GM18511 (cell line): ENCODE measurements at regions not wholly inside any gene's neighbourhood (a gene's known extent, or its start where the extent isn't known, plus 50 kb on each side); places are given as distances from the start of the nearest gene placed in this dataset.

ENCODE experiments used
- ATAC-seq: cut with Tn5 transposase; IDR thresholded peaks from one replicate; pipeline ENCODE4 v1.9.1; 2021; ENCODE audit warnings: mild to moderate bottlenecking, moderate library complexity; ENCODE audit not compliant: unreplicated experiment

DNA sequence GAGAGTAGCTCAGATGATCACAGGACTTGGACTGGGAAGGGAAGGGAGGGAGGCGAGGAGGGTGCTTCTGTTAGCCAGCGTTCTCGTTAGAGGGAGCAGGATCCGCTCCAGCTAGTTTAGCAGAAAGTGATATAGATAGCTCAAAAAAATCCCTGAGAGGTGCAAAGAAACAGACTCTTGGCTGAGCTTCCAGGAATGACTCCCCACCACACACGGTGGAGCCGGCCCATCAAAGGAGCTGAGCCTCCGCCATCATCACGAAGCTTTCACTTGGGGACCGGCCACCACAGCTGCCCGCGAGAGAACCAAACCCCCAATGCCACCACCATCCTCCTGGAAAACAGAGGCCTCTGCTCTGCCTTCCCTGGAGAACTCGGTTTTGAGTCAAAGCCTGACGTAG, 124.6 kb upstream of the BCL2L14 start:
- ATAC-seq = no peak

DNA sequence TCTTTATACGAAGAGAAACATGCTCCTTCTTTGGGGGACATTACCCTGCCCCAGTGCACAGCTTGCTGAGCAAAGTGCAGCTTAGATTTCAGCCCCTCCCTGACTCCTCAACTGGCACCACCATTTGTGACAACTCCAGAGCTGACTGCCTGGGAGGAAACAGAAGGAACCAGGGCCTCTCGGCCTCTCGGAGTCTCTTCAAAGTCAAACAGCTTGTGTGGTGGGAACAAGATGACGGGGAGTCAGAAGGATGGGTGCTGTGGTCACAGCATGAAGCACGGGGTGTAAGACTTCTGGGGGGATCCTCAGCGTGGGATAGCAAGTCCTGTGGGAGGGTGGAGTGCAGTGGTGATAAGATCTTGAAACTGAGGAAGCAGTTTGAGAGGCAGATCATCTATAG, 123.5 kb upstream of the BCL2L14 start:
- ATAC-seq = no peak

DNA sequence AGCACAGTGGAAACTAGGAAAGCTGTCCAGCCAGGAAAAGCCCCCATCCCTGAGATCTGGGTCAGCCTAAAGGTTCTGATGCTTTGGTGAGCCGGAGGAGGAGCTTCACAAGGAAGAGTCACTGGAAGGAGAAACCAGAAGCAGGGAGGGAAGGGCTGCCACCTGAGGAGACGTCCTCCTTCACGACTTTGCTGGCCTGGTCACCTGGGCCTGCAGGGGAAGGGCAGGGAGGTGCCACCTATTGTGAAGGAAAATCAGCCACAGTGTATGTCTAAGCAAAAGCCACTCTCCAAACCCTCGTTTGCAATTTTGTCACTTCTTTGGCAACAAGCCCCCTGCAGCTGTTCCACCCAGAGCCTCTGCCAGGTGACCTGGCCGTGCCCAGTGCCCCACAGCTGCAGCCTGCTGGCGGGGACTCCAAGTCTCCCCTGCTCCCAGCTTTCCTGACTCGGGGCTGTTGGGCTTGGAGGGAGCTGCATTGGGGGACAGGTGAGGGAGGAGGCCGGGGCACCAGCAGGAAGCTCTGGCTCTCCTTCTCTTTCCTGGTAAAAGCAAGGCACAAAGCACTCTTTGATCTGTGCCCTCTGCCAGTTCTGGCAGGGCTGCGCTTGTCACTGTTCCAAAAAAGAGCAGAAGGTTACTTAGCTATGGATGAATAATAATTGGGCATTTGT, 120.9 kb upstream of the BCL2L14 start:
- ATAC-seq = no peak

DNA sequence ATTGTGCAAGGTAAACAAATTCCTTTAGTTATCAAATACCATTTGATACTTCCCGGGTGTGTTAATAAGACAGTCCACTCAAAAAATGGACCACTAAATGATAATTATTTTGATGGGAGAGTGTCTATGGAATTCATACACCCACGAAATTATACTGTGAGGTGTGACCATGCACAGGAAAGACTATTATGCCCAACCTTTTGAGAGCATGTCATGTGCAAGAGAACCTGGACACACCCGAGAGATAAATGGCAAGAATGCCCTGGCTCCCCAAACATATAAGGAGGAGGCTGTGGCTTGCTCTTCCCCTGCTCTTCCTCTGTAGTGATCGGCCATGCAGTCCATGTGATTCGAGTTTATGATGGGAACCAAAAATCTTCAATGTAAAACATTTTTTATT, 119.5 kb upstream of the BCL2L14 start:
- no peak for ATAC-seq

DNA sequence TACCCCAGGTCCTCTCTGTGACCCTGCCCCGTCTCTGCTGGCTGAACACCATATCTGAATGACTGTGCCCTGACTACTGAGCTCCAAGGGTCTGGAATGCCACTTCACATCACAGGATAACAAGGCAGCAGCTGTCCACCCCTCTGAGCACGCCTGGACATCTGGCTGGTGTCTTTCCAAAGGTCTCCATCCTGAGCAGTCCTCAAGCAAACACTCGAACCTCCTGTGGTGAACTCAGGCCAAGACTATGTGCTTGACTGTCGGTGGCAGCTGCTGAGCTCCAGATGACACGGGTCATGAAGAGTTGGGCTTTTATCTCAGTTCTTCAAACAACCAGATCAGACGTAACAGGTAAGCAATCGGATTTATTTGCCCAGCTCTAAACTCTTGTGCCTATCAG, 117.2 kb upstream of the BCL2L14 start:
- ATAC-seq = no peak

DNA sequence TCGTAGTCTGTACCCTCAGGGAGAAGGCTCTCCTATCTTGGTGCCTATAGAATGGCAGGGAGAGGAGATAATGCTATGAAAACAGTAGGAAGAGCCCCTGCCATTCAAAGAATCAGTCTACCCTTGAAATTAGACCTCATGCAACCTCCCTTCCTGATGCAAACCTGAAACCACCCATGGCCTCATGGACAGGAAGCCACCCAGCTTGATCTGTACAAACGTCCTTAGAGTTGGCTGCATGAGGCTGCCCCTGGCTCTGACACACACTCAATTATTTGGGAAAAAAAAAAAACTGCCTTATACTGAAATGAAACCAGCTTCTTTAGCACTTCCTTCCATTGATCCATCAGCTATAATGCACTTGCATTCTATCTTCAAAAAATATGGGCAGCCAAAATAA, 116.6 kb upstream of the BCL2L14 start:
- peak; percentile 62 for ATAC-seq

DNA sequence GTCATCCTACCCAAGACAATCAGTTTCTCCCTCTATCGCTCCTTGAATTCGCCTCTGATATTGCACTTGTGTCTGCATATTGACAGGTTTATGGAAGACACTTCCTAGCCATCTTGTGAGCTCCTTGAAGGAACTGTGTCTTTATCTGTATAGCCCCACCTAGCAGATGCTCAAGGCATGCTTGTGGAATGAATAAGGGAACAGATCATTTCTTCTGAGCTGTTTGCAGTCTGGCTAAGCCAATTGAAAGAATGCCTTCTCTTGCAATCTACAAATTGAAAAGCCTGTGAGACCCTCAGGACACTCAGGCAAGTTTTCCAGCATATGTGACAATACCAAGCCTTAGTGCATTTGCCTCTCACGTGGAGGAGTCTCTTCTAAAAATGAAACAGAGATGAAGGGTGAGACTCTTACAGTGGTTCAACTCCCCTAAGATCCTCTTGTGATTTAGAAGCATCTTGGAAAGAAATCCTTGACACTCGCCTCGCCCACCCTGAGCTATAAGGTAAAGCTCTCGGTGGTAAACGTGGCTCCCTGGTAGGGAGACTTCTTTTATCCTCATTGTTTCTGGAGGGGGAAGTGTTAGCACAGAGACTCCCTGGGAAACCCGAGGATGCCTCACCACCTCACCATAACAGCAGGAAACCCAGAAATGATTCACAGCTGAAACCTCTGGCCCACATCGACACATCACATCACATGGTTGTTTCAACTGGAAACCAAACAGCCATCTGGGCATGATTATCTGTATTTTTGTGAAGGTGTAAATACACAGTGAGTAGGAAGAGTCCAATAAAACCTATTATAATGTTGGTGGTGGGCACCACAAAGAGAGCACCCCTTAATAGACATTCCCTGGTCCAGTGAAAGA, 112.3 kb upstream of the BCL2L14 start:
- peak; percentile 57 for ATAC-seq

DNA sequence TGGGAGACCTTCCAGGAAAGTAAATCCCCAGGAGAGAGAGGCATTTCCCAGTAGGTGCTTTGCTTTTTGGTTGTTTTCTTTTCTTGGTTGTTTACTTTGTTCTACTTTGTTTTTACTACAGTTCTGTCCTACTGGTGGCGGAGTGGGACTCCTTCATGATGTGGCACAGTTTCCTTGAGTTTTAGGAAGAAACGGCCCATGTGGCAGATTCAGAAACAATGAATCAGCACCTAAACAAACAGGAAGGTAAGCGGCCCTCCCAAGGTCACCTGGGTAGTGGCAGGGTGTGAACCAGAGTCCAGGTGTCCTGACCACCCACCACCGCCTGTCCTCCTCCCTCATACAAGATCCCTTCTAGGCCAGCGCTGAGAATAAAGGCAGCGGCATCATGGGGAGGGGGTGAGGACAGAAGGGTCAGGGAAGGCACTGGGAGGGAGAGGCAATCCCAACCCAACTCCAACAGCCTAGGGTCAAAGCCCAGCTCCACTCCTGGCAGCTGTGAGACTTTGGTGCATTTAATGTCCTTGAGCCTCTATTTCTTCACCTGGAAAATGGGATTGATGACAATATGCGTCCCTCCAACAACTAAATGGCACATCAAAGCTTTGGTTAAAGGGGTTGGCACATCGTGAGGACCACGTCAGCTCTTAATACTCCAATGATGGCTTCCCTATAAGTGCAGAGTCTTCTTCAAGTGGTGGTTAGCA, 111.5 kb upstream of the BCL2L14 start:
- no peak for ATAC-seq

DNA sequence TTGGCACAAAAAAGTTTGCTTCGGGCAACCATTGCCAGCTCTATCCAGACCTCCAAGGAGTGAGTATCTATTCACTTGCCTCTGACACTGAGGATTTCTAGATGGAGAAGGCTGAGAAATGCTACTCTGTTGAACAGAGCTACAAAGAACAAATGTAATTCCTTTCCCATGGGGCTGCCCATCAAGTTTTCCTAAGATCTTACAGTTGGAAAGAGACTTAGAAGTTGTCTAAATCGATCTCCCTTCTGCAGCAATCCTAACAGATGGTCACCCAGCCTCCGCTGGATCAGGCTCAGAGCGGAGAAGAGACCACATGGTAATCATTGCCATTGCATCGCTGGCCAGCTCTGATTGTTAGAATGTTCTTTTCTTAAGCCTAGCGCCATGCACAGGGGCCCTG, 110.1 kb upstream of the BCL2L14 start:
- ATAC-seq = no peak

DNA sequence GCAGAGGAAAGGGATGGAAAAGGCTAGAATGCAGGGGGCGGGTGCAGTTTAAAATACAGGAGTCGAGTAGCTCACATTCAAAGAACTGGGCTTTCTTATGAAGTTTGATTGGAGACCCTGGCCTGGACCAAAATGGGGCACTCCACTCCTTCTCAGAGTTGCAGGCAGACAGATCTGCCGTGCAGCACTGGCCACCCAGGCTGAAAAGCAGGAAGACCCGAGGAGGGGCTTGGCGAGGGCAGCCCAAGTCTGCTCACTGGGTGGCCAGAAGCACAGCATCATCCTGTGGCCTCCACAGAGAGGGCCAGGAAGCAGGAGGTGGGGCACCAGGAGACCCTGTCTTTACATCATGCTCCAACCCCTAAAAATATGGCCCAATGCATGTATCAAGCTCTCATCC, 109.1 kb upstream of the BCL2L14 start:
- no peak for ATAC-seq

DNA sequence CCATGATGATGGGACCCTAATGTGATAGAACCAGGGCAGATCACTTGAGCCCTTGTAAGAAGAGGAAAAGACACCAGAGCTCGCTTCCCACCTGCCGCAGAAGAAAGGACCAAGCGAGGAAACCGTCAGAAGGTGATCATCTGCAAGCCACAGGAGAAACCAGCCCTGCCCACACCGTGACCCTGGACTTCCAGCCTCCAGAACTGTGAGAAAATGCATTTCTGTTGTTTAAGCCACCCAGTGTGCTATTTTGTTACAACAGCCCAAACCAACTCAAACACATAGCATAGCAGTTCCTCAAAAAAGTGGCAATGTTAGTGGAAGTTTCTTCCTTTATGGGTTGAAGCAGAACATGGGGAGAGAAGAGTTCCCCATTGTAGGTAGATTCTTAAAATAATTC, 107.9 kb upstream of the BCL2L14 start:
- no peak for ATAC-seq

DNA sequence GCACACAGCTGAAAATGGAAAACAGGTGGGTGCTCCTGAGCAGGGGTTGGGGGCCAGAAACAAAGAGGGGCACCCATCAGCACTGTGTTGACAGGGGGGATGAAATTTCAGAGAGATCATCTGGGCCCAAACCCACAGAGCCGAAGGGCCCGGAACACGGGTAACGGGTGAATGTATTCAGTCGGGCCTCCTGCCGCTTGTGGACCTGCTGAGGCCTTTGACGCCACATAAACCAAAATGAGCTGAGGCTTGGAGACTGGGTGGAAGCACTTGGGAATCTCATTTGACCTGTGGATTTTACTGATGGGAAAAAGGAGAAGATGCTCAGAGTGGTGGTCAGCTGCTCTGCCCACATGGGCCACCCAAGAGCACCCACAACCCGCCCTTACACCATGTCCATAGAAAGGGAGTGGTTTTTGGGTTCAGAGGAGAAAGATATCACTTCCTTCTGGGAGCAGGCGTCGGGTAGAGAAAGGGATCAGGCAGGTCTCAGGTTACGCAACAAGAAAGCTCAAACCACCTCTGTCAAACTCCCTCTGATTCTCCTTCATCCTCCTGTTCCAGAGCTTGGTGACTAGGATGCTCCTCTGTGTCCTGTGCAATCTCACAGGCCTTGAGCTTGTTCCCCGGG, 106.8 kb upstream of the BCL2L14 start:
- no peak for ATAC-seq

DNA sequence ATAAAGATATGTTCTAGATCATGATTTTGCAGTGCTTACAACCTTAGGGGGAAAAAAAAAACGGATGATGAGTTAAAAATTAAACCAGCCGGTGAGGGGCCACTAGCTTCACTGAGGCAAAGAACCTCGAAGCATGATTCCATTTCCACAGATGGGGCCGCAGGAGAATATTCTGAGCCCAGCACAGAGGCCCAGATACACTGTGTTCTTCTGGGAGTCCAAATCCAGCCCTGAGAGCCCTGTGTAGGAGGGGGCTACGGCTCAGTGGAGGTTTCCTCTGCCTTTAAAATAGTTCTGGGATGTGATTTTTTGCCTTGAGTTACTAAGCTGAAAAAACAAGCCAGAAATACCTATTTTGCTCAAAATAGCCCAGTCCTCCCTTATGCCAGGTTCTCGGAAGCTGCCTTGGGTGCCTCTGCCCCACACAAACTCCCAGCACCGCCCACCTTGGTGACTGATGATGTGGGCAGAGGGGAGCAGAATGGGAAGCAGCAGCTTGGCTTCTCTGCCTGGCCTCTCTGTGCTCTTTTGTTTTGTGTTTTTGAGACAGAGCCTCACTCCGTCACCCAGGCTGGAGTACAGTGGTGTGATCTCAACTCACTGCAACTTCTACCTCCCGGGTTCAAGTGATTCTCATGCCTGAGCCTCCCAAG, 105.4 kb upstream of the BCL2L14 start:
- no peak for ATAC-seq

DNA sequence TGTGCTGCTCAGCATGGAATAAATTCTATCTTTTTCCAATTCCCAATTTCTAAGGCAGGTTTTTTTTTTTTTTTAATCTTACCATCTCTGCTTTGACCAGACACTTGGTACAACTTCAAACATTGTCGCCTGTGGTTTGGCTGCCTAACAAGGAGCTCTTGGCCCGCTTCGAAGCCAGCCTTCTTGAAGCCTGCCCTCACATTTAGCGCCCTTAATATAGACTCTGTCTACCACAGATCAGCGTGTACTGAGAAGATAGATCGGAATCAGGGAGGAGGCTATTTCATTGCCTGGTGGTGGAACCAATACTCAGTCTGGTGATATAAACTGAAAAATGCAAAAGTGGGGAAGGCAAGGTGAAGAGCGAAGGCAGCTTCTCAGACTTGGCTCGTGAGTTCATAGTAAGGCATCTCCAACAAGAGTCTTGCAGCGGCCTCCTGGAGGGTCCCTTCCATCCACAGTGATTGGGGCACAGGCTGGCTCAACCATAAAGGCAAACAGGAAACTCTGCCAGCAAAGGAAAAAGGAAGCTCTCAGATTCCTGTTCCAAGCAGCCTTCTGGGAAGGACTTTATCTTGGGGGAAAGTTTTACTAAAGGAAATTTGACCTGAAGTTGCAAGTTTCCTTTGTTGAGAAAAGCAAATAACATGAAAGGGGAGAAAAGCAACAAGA, 103.2 kb upstream of the BCL2L14 start:
- ATAC-seq = no peak

DNA sequence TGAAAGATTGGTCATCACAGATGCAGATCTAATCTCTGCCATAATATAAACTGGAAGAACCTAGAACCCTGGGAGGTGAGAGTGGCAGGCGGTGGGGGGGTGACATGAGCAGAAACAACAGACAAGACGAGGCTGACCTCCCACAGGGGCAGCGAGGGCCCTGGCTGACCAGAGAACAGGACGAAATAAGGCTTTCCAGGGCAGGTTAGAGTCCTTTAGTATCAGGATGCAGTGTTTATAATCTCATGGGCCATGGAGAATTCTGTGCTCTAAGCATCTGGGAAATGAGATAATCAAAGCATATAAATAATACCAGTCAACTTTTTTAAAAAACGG, 102.7 kb upstream of the BCL2L14 start:
- ATAC-seq = no peak

DNA sequence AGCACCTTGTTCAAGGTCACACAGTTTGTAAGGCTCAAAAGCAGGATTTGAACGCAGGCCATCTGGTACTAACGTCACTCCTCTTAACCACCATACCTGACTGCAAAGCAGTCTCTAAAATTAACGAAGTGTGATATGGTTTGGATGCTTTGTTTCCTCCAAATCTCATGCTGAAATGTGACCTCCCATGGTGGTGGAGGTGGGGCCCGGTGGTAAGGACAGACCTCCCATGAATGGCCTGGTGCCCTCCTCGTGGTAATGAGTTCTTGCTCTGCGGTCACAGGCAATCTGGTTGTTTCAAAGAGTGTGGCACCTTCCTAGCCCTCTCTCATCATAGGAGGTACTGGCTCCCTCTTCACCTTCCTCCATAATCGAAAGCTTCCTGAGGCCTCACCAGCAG, 102.2 kb upstream of the BCL2L14 start:
- no peak for ATAC-seq

DNA sequence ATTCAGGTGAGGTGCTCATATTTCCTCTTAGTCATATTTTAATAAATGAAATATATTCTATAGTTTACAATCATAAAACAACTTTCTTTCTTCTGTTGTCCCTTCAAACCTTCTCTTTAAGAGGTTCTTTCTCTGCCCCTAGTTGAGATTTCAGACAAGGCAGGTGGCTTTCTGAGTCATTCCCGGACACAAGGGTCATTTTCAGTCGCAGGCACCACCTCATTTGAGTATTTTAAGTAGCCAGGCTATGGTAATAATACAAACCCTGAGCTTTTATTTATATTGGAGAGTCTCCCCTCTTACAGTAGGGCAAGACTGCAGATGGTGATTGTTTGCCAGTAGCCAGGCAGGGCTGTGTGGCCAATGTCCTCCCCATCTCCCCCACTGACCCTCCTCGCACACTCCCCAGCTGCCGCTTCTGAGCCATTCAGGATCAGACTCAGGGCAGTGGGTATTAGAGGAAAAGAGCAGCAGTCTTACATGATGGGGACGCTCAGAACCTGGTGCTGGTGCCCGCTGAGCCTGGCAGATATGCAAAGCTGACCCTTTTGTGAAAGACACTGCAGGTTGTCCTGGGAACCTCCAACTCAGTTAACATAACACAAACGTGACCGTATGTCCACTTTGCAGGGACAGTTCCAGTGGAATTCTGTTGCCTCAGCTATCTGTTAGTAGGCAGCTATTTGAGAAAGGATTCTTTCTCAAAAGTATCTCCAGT, 101.1 kb upstream of the BCL2L14 start:
- peak; percentile 72 for ATAC-seq

DNA sequence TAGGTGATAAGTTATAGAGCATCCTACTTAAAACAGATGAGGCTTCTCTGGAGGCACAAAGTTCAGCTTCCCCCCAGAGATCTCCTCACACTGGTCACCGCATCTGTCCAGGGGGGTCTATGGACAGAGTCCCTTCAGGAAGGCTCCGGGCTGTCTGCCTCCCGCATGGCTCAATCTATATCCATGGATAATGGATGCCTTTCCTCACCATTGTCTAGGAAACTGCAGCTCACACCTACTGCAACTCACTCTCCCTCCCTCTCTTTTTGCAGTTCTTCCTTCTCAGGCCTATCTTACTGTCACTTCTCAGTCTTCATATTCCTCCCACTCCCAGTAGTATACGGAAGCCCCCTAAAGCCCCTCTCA, 100.6 kb upstream of the BCL2L14 start:
- ATAC-seq = no peak

DNA sequence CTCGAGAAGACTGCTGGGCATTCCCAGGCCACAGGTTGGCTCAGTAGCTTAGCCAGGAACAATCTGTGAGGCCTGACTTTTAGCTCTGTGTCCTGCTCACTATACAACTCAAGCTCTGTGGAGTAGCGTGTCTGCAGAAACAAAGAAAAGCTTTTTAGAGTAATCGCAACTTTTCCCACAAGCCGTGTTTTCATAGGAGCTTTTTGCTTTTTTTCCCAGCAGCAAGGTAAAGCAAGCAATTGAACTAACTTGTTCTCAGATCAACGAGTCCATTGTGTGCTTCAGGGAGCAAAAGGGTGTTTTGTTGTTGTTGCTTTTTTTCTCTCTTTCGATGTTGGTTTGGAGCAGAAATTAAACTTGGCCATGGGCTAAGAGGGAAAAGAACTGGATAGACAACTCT, 97.3 kb upstream of the BCL2L14 start:
- no peak for ATAC-seq

DNA sequence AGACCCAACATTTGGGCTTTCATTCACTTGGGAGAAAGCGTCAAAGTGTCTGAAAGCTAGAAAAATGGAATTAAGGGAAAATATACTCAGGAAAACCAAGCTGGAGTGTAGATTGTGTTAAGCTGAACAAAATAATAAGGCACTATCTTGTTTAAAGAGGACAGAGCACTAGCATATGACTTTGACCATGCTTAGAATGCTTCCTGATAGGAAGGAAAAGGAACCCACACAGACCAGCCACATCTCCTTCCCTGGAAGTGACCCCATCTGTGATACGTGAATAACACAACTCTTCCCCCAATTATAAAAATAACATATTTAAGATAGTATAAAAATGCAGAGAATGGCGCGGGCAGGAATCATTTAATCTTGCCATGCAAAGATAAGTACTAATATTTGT, 94.7 kb upstream of the BCL2L14 start:
- ATAC-seq = no peak
